HG02678 (cell line): ENCODE measurements at regions not wholly inside any gene's neighbourhood (a gene's known extent, or its start where the extent isn't known, plus 50 kb on each side); places are given as distances from the start of the nearest gene placed in this dataset.
"Not testable (repeated sequence)": the region's sequence is repeated elsewhere in the genome, so short reads cannot be mapped to it uniquely, and the experiment has no call there.

Experiments
- ATAC-seq: cut with Tn5 transposase; IDR thresholded peaks from one replicate; pipeline ENCODE4 v1.9.1; 2021; ENCODE audit warnings: mild to moderate bottlenecking, moderate library complexity; ENCODE audit not compliant: unreplicated experiment

- no peak for ATAC-seq
Measured at GRCh38 chr16:82317411-82318167, 147.6 kb upstream of the MPHOSPH6 start.

GRCh38 chr16:82313754-82314153, 143.7 kb upstream of the MPHOSPH6 start:
- ATAC-seq, result no peak

- no peak for ATAC-seq
Measured at GRCh38 chr16:82311528-82311927, 141.5 kb upstream of the MPHOSPH6 start.

DNA sequence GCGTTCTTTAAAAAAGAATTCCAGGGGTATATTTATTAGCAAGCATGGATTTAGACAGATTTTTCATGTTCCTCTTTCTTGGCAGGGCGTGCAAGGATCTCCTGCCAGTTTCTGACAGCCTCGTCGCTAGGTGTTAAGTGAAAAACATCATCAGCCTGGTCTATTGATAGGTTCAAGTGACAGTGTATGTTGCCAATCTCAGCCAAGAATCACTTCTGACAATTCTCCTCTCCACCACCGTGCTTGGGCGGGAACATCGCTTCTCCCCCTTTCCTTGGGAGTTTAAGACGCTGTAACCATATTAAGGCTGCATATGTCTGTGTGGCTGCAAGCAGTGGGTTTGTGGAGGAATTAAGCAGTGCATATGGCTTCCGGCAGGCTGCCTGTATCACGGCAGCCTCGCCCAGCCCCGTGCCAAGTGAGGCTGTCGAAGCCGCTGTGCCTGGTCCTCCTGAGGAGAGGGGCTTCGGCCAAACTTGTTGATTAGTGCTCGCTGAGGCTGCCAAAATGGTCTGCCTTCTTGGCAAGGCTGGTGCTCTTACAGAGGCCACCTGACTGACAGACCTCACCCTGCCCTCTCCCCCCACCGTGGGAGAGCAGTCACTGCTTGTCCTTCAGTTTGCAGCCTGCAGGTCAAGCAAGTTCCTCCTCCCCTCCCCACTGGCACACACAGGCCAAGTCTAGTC, 132.2 kb upstream of the MPHOSPH6 start:
- ATAC-seq, result no peak

DNA sequence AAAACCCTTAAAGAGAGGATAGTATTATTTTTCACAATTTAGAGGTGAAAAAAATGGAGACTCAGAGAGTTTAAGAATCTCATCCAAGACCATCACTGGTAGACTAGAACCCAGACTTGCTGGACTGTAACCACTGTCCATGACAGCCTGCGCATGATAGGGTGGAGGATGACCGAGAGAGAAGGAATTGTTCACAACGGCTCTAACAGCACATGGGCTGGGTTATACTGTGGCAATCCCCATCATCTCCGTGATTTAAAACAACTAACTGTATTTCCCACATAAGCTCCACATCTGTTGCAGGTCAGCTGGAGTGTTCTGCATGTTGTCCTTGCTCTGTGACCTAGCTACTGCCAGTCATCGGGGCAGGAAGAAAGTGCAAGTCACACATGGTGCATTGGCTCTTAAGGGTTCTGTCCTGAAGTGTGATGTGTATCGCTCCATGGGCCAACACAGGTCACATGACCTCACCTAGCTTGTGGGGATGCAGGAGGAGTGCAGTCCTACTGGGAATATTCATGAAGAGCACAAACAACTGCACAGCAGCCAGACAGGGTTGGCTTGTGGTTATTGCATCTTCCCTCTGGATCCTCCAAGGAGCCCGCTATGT, 131.2 kb upstream of the MPHOSPH6 start:
- ATAC-seq, result no peak

DNA sequence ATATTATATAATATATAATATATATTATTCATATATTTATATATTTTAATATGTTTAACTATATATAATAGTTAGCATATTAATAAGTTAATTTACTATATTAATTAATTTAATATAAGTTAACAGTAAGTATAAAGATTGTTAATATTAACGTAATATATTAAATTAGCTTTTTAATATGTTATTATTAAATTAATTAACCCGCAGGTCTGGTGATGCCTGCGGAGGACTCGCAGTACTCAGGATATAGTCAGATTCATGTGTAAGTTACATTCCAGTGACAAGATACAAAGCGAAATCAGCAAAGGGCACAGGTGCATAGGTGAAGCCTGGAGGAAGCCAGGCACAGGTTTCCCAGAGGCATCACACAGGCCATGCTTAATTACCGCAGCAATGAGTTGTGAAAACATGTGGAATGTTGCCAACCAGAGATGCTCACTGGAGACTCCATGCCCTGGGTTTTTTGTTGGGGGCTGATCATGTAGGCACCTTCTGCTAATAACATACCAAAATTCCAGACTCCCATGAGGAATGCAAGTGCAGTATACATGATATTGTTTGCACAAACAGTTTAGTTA, 130.4 kb upstream of the MPHOSPH6 start:
- ATAC-seq, result no peak

- ATAC-seq, result no peak
Measured at GRCh38 chr16:82298472-82298871, 128.4 kb upstream of the MPHOSPH6 start.

- no peak for ATAC-seq
Measured at GRCh38 chr16:82295290-82296201, 125.5 kb upstream of the MPHOSPH6 start.

- no peak for ATAC-seq
Measured at GRCh38 chr16:82293671-82294070, 123.6 kb upstream of the MPHOSPH6 start.

DNA sequence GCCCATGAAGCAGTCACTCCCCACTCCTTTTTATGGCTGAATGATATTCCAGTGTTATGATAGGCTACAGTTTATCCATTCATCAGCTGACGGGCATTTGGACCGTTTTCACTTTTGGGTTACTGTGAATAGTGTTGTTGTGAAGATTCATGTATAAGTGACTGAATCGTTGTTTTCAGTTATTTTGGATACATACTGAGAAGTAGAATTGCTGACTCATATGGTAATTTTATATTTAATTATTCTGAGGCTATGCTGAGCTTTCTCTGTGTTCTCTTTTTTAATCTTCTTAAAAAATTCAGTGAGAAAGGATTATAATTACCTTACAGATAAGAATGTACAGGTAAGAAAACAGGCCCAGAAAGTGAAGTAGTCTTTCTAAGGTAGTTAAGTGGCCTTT, 117.9 kb upstream of the MPHOSPH6 start:
- no peak for ATAC-seq

DNA sequence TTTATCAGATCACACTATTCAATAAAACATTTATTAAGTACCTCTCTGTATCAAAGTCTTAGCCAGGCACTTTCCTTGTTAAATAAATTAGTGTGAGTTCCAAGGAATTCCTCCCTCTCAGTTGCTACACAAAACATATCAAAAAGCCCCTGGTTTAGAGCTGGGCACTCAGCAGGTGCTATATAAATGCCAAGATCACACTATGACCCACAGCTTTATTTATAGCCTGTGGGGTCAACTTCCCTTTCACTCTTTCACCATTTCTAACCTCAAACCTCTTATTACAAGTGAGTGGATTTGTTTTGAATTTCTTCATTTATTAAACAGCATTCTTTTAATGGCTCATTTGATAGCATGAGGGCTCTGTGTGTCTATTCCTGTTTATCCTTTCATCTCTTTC, 112.6 kb upstream of the MPHOSPH6 start:
- no peak for ATAC-seq

DNA sequence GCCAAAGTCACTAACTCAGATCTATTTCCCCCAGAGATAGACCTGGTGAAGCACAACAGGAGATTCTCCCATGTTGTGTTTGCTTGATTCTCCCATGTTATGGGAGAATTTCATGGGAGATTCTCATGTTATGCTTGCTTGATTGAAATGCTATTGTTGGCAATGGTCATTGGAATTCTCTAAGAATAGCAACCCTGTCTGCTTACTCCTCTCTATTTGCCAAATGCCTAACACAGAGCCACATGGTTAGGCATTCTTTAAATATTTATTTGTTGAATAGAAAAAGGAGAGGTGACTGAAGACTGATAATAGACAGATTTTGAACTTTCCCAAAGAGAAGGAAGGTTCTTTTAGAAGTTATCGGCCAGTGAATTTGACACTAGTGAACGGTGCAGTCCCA, 111.5 kb upstream of the MPHOSPH6 start:
- ATAC-seq, result no peak

DNA sequence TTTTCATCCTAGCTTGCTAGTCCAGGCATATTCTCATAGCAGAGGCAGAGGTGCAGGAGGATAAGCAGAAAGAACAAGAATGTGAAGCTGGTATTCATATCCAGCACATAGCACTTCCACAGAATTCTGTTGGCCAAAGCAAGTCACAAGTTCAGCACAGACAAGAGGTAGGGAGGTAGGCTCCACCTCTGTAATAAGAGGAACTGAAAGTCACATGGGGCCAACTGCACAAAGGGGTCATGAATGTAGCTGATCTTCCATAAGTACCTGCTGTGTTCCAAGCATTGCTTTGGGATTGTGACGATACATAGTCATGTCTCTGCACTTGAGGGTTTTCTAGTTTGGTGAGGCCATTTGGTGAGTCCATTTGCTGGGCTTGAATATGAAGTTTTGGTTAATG, 110.8 kb upstream of the MPHOSPH6 start:
- ATAC-seq, result no peak

DNA sequence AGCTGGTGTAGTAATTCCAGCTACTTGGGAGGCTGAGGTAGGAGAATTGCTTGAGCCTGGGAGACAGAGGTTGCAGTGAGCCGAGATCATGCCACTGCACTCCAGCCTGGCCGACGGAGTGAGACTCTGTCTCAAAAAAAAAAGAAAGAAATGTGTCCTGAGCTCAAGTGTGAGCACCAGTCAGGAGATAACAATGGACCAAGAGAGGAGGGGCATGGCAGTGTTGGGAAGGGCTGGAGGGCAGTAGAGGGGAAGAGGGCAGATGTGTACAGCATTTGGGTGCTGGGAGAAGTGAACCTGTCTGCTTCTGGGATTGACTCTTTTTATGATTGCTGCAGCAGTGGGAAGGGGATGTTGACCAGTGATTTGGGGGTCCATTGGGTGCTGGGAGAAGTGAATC, 105.3 kb upstream of the MPHOSPH6 start:
- ATAC-seq, result not testable (repeated sequence)

DNA sequence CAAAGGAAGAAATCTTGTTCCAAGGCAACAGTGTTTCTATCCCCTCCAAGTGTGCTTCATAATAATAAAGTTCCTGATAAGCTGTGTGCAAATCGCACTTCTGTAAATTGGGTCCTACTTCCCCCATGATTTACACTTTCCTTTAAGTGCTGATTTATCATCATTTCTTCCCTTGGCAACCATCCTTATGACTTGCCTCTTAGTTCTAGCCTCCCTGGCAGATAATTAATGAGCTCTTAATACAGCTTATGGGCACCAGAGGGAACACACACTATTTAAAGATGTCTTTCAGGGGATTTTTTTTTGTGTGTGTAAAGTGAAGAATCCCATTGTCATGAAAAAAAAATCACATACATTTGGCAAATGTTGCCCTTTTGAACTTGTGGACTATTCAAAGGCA, 101.6 kb upstream of the MPHOSPH6 start:
- no peak for ATAC-seq

- ATAC-seq, result not testable (repeated sequence)
Measured at GRCh38 chr16:82267675-82268074, 97.7 kb upstream of the MPHOSPH6 start.

- ATAC-seq, result no peak
Measured at GRCh38 chr16:82265809-82266208, 95.8 kb upstream of the MPHOSPH6 start.

- ATAC-seq, result no peak
Measured at GRCh38 chr16:82264756-82265155, 94.7 kb upstream of the MPHOSPH6 start.

GRCh38 chr16:82263521-82264143, 93.6 kb upstream of the MPHOSPH6 start:
- peak; percentile 66 for ATAC-seq

- ATAC-seq, result no peak
Measured at GRCh38 chr16:82262244-82262643, 92.2 kb upstream of the MPHOSPH6 start.
